Stimulated activated CD4-positive, alpha-beta T cell treated with anti-CD3 and anti-CD28 coated beads, Interleukin-4, amount 100 ng/mL, for 24 hours (primary cell): ENCODE measurements at regions not wholly inside any gene's neighbourhood (a gene's known extent, or its start where the extent isn't known, plus 50 kb on each side); places are given as distances from the start of the nearest gene placed in this dataset.

ENCODE experiments used
- DNase-seq: peaks from one replicate; pipeline ENCODE4 v3.0.0-alpha.2; 2020

DNA sequence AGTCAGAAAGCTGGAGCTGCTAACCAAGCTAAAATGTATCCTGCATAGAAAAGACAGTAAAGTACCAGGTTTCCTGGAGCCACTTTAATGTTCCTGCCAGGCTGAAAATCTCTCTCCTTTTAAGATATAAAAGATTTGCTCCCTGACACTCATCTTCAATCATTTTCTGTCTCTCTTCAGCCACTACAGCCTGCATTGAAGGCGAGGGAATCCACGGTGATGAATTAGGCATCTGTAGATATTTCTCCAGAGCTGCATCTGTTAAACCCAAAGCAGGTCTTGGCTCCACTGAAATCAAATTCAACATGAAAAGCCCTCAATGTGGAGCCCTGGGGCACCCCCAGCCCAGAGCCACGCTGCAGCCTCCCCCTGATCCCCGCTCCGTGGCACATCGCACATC lies 94.7 kb upstream of the CRHR1 start:
- no peak for DNase-seq

DNA sequence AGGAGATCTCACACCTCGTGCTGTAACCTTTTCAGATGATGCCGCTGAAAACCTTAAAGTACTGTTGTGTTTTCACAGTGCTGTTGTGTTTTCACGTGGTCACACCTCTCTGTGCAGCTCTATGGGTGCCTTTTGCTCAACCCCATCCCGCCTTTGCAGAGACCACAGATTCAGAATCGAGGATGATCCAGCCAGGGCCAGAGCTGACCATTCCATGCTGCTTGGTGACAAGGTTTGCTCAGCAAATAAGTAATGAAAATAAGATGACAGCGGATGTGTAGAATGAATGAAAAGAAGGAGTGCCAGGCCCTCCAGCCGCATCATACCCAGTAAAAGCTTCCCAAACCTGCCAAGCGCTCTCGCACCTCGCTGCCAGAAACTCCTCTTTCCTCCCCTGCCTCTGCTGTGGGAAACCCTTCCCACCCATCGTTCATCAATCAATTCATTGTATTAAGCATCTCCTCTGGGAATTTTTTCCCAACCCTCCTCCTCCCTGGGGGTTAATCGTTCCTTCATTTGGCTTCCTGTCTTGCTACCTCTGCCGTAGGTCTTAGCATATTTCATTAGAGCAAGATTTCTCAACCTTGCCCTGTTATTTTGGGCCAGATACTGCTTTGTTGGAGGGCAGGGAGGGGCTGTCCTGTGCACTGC lies 93.4 kb upstream of the CRHR1 start:
- DNase-seq = no peak

GRCh38 chr17:45692661-45693060 lies 91.5 kb upstream of the CRHR1 start:
- no peak for DNase-seq

DNA sequence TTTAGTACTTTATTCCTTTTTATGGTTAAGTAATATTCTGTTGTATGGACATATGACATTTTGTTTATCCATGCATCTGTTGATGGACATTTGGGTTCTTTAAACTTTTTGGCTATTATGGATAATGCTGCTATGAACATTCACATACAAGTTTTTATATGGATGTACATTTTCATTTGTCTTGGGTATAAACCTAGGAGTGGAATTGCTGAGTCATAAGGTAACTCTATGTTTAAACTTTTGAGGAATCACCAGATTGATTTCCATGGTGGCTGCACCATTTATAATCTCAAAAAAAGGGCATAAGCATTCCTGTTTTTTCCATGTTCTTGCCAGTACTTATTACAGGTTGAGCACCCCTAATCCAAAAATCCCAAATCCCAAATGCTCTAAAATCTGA lies 90.3 kb upstream of the CRHR1 start:
- DNase-seq = no peak

DNA sequence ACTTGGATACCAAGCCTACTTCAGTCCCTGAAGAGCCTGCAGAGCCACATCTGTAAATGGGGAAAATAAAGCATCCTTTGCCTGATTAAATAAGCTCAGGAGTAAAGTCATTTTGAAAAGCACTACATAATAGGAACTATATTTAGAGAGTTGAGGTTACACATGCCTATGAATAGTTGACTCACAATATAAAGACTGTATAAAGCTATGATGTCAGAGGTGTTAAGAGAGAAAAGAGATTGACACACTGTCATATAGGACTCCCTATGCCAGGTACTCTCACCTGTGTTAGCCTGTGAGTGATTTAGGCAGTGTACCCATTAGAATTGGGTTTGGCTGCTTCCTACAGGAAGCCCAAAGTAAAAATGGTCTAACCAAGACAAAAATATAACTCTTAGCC lies 87.7 kb upstream of the CRHR1 start:
- no peak for DNase-seq

- no peak for DNase-seq
Observed at GRCh38 chr17:45697076-45697475, 87.0 kb upstream of the CRHR1 start.

DNA sequence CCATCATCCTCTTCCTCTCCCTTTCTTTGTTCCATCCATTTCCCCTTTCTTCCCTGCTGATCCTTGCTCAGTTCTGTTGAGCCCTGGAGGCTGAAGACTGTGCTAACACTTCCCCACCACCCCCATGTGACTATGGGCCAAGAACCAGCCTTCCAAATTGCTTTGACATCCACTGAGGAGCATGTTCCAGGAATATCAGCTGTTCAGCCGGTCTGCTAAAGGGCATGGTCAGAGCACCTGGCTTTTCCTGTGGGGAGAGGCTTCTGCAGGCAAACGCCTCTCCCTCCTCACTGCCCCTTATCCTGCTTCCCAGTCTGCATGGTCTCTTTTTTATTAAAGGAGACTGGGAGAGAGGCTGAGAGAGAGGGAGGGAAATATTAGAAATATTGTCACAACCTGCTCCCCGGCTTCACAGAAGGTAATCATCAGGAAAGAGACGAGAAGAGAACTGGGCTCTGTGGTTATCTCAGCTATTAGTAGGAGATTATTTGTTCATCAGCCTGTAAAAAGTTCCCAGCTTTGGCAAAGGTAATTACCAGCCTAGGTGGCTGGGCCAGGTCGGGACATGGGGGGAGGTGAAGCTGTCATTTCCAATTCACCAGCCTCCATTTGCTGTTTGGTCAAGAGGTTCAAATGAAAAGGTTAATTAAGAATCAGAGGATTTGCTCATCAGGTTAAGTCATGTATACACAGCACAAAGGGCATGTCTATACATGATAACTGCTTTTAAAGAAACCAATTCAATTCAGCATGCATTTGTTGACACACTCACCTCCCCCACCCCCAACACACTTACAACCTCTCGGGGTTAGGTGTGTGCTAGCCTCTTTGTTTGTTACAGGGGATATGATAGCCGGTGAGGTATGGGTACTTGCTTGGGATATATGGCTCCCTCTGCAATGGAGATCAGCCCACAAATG lies 83.7 kb upstream of the CRHR1 start:
- DNase-seq = no peak

GRCh38 chr17:45702666-45703266 lies 81.4 kb upstream of the CRHR1 start:
- DNase-seq = no peak

- DNase-seq = no peak
Observed at GRCh38 chr17:45703348-45703747, 80.8 kb upstream of the CRHR1 start.

- no peak for DNase-seq
Observed at GRCh38 chr17:45703806-45704205, 80.3 kb upstream of the CRHR1 start.

- no peak for DNase-seq
Observed at GRCh38 chr17:45704251-45704650, 79.9 kb upstream of the CRHR1 start.

DNA sequence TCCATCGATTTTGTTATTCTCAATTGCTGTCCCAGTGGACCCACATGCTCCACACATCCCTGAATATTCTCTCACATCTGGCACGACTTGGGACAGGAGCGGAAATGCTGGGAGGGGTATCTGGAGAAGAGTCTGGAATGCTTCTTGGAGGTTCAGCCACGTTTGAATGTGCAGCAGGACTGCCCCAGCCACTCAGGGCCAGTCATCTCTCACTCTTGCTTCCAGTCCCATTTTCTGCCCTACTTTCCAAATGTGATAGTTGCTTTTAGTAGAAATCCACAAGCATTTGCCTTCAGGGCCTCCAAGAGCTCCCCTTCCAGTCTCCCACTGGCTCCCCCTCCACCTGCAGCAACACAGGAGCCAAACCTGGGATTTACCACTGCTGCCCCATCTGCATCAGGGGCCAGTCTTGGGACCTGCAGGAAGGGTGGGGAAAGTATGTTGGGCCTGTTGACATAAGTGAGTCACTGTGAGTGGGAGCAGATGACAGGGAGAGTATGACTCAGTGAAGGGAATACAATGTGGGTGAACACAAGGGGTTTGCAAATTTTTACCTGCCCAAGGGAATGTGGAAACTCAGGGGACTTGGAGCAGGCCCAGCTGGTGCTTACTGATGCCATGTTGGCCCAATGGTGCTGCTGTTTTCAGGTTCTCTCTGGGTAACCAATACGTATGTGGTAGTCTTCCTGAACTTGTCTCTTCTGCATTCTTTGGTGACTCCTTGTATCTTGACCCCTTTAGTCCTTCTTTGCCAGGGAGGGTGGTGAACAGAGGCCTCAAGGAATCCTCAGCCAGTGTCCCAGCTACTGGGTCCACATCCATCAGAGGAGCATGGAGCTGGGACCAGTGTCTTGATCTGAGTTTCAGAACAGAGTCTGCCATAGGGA lies 78.8 kb upstream of the CRHR1 start:
- DNase-seq = peak; percentile 9

DNA sequence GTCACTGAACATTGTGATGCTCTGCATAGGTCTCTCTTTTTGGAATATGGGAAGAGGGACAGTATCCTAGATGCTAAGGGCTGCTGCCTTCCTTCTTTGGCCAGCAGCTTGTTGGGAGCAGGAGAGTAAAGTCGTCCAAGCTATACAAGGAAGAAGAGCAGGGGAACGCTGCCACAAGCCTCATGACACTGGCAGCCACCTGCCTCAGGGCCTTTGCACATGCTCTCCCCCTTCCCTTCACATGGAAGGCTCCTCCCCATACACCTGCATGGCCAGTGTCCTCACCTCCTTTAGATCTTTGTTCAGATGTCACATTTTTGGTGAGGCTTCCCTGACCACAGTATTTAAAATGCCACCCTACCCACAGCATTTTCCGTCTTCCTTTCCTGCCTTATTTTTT lies 78.1 kb upstream of the CRHR1 start:
- DNase-seq = no peak

- DNase-seq = no peak
Observed at GRCh38 chr17:45708707-45709290, 75.3 kb upstream of the CRHR1 start.

GRCh38 chr17:45709728-45710288 lies 74.3 kb upstream of the CRHR1 start:
- DNase-seq = no peak

GRCh38 chr17:45715787-45716186 lies 68.3 kb upstream of the CRHR1 start:
- DNase-seq = no peak

GRCh38 chr17:45718791-45719190 lies 65.3 kb upstream of the CRHR1 start:
- DNase-seq = no peak

- no peak for DNase-seq
Observed at GRCh38 chr17:45719335-45720071, 64.6 kb upstream of the CRHR1 start.

DNA sequence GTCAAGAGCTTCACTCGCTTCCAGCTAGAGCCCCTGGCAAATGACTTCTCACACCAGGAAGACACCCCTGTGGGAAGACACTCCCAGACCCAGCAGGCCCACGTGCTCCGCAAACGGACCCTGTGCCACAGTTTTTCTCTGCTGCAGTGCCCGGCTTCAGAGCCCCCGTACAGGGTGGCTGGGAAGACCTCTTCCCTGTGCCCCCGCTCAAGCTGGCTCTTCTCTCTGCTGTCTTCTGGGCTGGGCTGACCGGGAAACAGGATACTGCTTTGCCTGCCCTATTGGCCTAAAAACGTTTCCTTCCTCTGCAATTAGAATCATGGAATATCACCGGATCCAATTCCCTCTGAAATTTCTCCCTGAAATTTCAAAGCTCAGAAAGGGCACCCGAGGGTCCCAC lies 63.7 kb upstream of the CRHR1 start:
- DNase-seq = no peak

- no peak for DNase-seq
Observed at GRCh38 chr17:45722161-45722560, 62.0 kb upstream of the CRHR1 start.

DNA sequence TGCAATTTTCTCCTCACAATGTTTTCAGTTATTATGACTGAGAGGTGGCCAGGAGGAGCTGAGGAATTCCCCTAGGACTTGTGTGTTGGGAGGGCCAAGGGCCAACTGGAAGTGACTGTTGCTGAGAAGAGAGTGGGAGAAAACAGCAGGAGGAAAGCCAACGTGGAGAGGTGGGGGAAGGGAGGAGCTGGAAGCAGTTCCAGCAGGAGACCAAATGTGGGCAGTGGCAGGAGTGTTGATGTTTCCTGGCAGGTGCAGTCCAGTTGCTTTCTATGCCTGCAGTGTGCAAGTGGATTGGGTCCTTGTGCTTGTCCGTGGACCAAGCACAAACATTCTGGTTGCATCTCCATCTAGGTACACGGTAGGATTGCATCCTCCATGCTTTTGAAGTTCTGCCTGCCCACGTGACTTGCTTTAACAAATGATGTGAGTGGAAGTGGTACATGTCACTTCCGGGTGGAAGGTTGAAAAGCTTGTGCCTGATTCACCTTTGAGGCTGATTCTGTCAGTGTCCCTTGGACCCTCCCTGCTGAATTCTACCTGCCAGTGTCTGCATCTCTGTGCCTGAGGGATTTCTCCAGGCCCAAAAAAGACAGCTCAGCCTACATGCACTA lies 54.7 kb upstream of the CRHR1 start:
- no peak for DNase-seq
